HEK293 (cell line): ENCODE measurements at regions not wholly inside any gene's neighbourhood (a gene's known extent, or its start where the extent isn't known, plus 50 kb on each side); places are given as distances from the start of the nearest gene placed in this dataset.

Source experiments
- CTCF ChIA-PET: fragments of 350-600 bp; formaldehyde crosslinking; extraction: SDS; loops from one replicate; lab custom pipeline; 2021; ENCODE audit warnings: antibody characterized with exemption; lab: Yijun Ruan, JAX
- POLR2A ChIA-PET: fragments of 300-600 bp; formaldehyde crosslinking; extraction: SDS; loops from one replicate; lab custom pipeline; 2020; ENCODE audit warnings: antibody characterized with exemption, inconsistent platforms; lab: Yijun Ruan, JAX
- H3K27ac ChIP-seq: fragments of 200-500 bp; sonication (Bioruptor generic); 2 replicates; pipeline ENCODE4 v1.5.1; 2014; ENCODE audit warnings: low read depth, low read length, control low read depth, inconsistent platforms; ENCODE audit errors: extremely low read depth
- H3K36me3 ChIP-seq, 2 experiments: fragments of 200-500 bp in 1 of 2; sonication (Bioruptor generic) in 1 of 2; 1 replicate in 1 of 2; 2 replicates in 1 of 2; pipeline ENCODE4 v1.5.1; 2014 to 2017; ENCODE audit warnings: inconsistent platforms in 2 of 2, low read length in 2 of 2; ENCODE audit not compliant: control insufficient read depth in 2 of 2, insufficient read depth in 1 of 2
- H3K4me1 ChIP-seq: fragments of 200-500 bp; sonication (Bioruptor generic); 2 replicates; pipeline ENCODE4 v1.5.1; 2014; ENCODE audit warnings: mild to moderate bottlenecking, low read length, inconsistent platforms; ENCODE audit not compliant: control insufficient read depth, insufficient read depth
- H3K4me3 ChIP-seq: 2 replicates; pipeline ENCODE4 v1.5.1; 2011; ENCODE audit warnings: low read depth, mild to moderate bottlenecking, control low read depth, low read length, moderate library complexity
- H3K9me3 ChIP-seq: fragments of 200-500 bp; sonication (Bioruptor generic); 2 replicates; pipeline ENCODE4 v1.5.1; 2014; ENCODE audit warnings: low read depth, low read length, inconsistent platforms; ENCODE audit not compliant: control insufficient read depth, insufficient read depth
- ELK4 ChIP-seq: IDR thresholded peaks from 2 replicates; pipeline ENCODE4 v1.6.1; 2011; ENCODE audit warnings: mild to moderate bottlenecking, low read depth, low read length, borderline replicate concordance
- FEZF1 ChIP-seq: fragments of 450-650 bp; formaldehyde crosslinking; IDR thresholded peaks from 2 replicates; pipeline ENCODE4 v1.5.1; 2016; ENCODE audit warnings: missing biosample characterization, missing genetic modification characterization
- GLIS1 ChIP-seq: fragments of 450-650 bp; formaldehyde crosslinking; IDR thresholded peaks from 2 replicates; pipeline ENCODE4 v1.5.1; 2016; ENCODE audit warnings: missing biosample characterization, missing genetic modification characterization
- MZF1 ChIP-seq: fragments of 450-650 bp; formaldehyde crosslinking; IDR thresholded peaks from 2 replicates; pipeline ENCODE4 v1.5.1; 2017; ENCODE audit warnings: missing biosample characterization, missing genetic modification characterization, borderline replicate concordance
- SETDB1 ChIP-seq: IDR thresholded peaks from one replicate; pipeline ENCODE4 v1.6.1; 2017; ENCODE audit warnings: mild to moderate bottlenecking, low read length, moderate library complexity, mixed read lengths; ENCODE audit not compliant: insufficient read length
- YY2 ChIP-seq: fragments of 450-650 bp; formaldehyde crosslinking; IDR thresholded peaks from 2 replicates; pipeline ENCODE4 v1.5.1; 2016; ENCODE audit warnings: missing biosample characterization, missing genetic modification characterization
- ZBTB11 ChIP-seq: fragments of 450-650 bp; formaldehyde crosslinking; conservative IDR thresholded peaks from 2 replicates; pipeline ENCODE4 v1.5.1; 2016; ENCODE audit warnings: low read depth, missing biosample characterization, missing genetic modification characterization
- ZFP69B ChIP-seq: fragments of 450-650 bp; formaldehyde crosslinking; IDR thresholded peaks from 2 replicates; pipeline ENCODE4 v1.5.1; 2016; ENCODE audit warnings: missing biosample characterization, missing genetic modification characterization
- ZNF157 ChIP-seq: fragments of 450-650 bp; formaldehyde crosslinking; IDR thresholded peaks from 2 replicates; pipeline ENCODE4 v1.5.1; 2016; ENCODE audit warnings: missing biosample characterization, missing genetic modification characterization
- ZNF184 ChIP-seq: fragments of 450-650 bp; IDR thresholded peaks from 2 replicates; pipeline ENCODE4 v1.5.1; 2018; ENCODE audit warnings: missing biosample characterization, mild to moderate bottlenecking, missing genetic modification characterization
- ZNF211 ChIP-seq: fragments of 450-650 bp; formaldehyde crosslinking; IDR thresholded peaks from 2 replicates; pipeline ENCODE4 v1.5.1; 2016; ENCODE audit warnings: low read depth, missing biosample characterization, missing genetic modification characterization
- ZNF302 ChIP-seq: fragments of 450-650 bp; formaldehyde crosslinking; IDR thresholded peaks from 2 replicates; pipeline ENCODE4 v1.5.1; 2016; ENCODE audit warnings: missing biosample characterization, missing genetic modification characterization, low read depth
- ZNF394 ChIP-seq: fragments of 450-650 bp; formaldehyde crosslinking; IDR thresholded peaks from 2 replicates; pipeline ENCODE4 v1.5.1; 2016; ENCODE audit warnings: missing biosample characterization, missing genetic modification characterization, mild to moderate bottlenecking, moderate library complexity, borderline replicate concordance
- ZNF549 ChIP-seq: fragments of 450-650 bp; IDR thresholded peaks from 2 replicates; pipeline ENCODE4 v1.5.1; 2018; ENCODE audit warnings: missing biosample characterization, missing genetic modification characterization, mild to moderate bottlenecking, inconsistent platforms, moderate library complexity
- ZNF555 ChIP-seq: fragments of 450-650 bp; formaldehyde crosslinking; conservative IDR thresholded peaks from 2 replicates; pipeline ENCODE4 v1.5.1; 2017; ENCODE audit warnings: missing biosample characterization, mild to moderate bottlenecking, missing genetic modification characterization, inconsistent platforms
- ZNF677 ChIP-seq: fragments of 450-650 bp; IDR thresholded peaks from 2 replicates; pipeline ENCODE4 v1.5.0; 2018; ENCODE audit warnings: missing biosample characterization, mild to moderate bottlenecking, missing genetic modification characterization, moderate library complexity
- ZNF692 ChIP-seq: fragments of 450-650 bp; formaldehyde crosslinking; IDR thresholded peaks from 2 replicates; pipeline ENCODE4 v1.5.1; 2016; ENCODE audit warnings: missing biosample characterization, missing genetic modification characterization
- ZNF707 ChIP-seq: fragments of 450-650 bp; formaldehyde crosslinking; IDR thresholded peaks from 2 replicates; pipeline ENCODE4 v1.5.1; 2016; ENCODE audit warnings: missing biosample characterization, missing genetic modification characterization
- ZNF747 ChIP-seq: fragments of 450-650 bp; formaldehyde crosslinking; IDR thresholded peaks from 2 replicates; pipeline ENCODE4 v1.5.1; 2016; ENCODE audit warnings: missing biosample characterization, missing genetic modification characterization
- ZNF776 ChIP-seq: fragments of 450-650 bp; formaldehyde crosslinking; IDR thresholded peaks from 2 replicates; pipeline ENCODE4 v1.5.0; 2017; ENCODE audit warnings: missing biosample characterization, missing genetic modification characterization, borderline replicate concordance
- ZNF792 ChIP-seq: fragments of 450-650 bp; formaldehyde crosslinking; IDR thresholded peaks from 2 replicates; pipeline ENCODE4 v1.5.1; 2016; ENCODE audit warnings: missing biosample characterization, missing genetic modification characterization
- TF ChIP-seq, protein P1 (sequence below): fragments of 450-650 bp; formaldehyde crosslinking; IDR thresholded peaks from 2 replicates; pipeline ENCODE4 v1.5.1; 2016; ENCODE audit warnings: missing biosample characterization, missing genetic modification characterization
- TF ChIP-seq, protein P2 (sequence below): fragments of 450-650 bp; formaldehyde crosslinking; IDR thresholded peaks from 2 replicates; pipeline ENCODE4 v1.5.1; 2016; ENCODE audit warnings: missing biosample characterization, missing genetic modification characterization, low read depth
- TF ChIP-seq, protein P3 (sequence below): fragments of 450-650 bp; formaldehyde crosslinking; IDR thresholded peaks from 2 replicates; pipeline ENCODE4 v1.5.1; 2016; ENCODE audit warnings: missing biosample characterization, missing genetic modification characterization

GRCh38 chr4:111806331-111806730, 338.9 kb upstream of the FAM241A start:
- Histone ChIP-seq H3K9me3 (no peaks in the 10 kb centered on the region), H3K36me3 (no peaks in the 10 kb centered on the region), H3K27ac (no peak overlapping the region), H3K4me1 (no peaks in the 10 kb centered on the region), H3K4me3 (no peak overlapping the region)
- ChIA-PET CTCF (interaction anchor here (0.6 to 0.8 kb wide), 4 partner anchors 8 to 608 kb away, joined by 3 to 7 read pairs (median 3); no protein-coding TSS in a partner anchor), POLR2A (no interaction called here)
- TF ChIP-seq SETDB1 = no peak
- TF ChIP-seq, protein P1, sequence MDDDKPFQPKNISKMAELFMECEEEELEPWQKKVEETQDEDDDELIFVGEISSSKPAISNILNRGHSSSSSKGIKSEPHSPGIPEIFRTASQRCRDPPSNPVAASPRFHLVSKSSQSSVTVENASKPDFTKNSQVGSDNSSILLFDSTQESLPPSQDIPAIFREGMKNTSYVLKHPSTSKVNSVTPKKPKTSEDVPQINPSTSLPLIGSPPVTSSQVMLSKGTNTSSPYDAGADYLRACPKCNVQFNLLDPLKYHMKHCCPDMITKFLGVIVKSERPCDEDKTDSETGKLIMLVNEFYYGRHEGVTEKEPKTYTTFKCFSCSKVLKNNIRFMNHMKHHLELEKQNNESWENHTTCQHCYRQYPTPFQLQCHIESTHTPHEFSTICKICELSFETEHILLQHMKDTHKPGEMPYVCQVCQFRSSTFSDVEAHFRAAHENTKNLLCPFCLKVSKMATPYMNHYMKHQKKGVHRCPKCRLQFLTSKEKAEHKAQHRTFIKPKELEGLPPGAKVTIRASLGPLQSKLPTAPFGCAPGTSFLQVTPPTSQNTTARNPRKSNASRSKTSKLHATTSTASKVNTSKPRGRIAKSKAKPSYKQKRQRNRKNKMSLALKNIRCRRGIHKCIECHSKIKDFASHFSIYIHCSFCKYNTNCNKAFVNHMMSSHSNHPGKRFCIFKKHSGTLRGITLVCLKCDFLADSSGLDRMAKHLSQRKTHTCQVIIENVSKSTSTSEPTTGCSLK (tag by site-specific recombination) = no peak
- no peak for TF ChIP-seq ZNF211
- TF ChIP-seq ZNF792 (tag by site-specific recombination) = no peak
- no peak for TF ChIP-seq ZNF157 (tag by site-specific recombination)
- TF ChIP-seq ZNF549 = no peak
- no peak for TF ChIP-seq FEZF1 (tag by site-specific recombination)
- no peak for TF ChIP-seq ZNF692 (tag by site-specific recombination)
- TF ChIP-seq ZNF776 (tag by site-specific recombination) = no peak
- TF ChIP-seq ZNF677 (tag by site-specific recombination) = no peak
- TF ChIP-seq ZNF555 (tag by site-specific recombination) = no peak
- TF ChIP-seq ZFP69B (tag by site-specific recombination) = no peak

GRCh38 chr4:111807576-111807975, 337.7 kb upstream of the FAM241A start:
- H3K27ac ChIP-seq = no peak overlapping the region
- H3K4me1 ChIP-seq = no peaks in the 10 kb centered on the region
- POLR2A ChIA-PET = no interaction called here
- CTCF ChIA-PET = no interaction called here
- no peaks in the 10 kb centered on the region for H3K9me3 ChIP-seq
- no peak overlapping the region for H3K4me3 ChIP-seq
- no peaks in the 10 kb centered on the region for H3K36me3 ChIP-seq
- TF ChIP-seq ZNF677 (tag by site-specific recombination) (no peak), ZNF394 (no peak), ZNF184 (tag by site-specific recombination) (no peak), ELK4 (no peak), ZNF747 (tag by site-specific recombination) (no peak), ZNF707 (tag by site-specific recombination) (no peak), GLIS1 (tag by site-specific recombination) (no peak), ZBTB11 (no peak), MZF1 (no peak), YY2 (no peak), ZNF302 (tag by site-specific recombination) (no peak)
- TF ChIP-seq, protein P2, sequence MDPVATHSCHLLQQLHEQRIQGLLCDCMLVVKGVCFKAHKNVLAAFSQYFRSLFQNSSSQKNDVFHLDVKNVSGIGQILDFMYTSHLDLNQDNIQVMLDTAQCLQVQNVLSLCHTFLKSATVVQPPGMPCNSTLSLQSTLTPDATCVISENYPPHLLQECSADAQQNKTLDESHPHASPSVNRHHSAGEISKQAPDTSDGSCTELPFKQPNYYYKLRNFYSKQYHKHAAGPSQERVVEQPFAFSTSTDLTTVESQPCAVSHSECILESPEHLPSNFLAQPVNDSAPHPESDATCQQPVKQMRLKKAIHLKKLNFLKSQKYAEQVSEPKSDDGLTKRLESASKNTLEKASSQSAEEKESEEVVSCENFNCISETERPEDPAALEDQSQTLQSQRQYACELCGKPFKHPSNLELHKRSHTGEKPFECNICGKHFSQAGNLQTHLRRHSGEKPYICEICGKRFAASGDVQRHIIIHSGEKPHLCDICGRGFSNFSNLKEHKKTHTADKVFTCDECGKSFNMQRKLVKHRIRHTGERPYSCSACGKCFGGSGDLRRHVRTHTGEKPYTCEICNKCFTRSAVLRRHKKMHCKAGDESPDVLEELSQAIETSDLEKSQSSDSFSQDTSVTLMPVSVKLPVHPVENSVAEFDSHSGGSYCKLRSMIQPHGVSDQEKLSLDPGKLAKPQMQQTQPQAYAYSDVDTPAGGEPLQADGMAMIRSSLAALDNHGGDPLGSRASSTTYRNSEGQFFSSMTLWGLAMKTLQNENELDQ (tag by site-specific recombination) = no peak
- TF ChIP-seq, protein P3, sequence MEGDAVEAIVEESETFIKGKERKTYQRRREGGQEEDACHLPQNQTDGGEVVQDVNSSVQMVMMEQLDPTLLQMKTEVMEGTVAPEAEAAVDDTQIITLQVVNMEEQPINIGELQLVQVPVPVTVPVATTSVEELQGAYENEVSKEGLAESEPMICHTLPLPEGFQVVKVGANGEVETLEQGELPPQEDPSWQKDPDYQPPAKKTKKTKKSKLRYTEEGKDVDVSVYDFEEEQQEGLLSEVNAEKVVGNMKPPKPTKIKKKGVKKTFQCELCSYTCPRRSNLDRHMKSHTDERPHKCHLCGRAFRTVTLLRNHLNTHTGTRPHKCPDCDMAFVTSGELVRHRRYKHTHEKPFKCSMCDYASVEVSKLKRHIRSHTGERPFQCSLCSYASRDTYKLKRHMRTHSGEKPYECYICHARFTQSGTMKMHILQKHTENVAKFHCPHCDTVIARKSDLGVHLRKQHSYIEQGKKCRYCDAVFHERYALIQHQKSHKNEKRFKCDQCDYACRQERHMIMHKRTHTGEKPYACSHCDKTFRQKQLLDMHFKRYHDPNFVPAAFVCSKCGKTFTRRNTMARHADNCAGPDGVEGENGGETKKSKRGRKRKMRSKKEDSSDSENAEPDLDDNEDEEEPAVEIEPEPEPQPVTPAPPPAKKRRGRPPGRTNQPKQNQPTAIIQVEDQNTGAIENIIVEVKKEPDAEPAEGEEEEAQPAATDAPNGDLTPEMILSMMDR (tag by site-specific recombination) = no peak
